ENCODE measurements at regions not wholly inside any gene's neighbourhood (a gene's known extent, or its start where the extent isn't known, plus 50 kb on each side); places are given as distances from the start of the nearest gene placed in this dataset.
"Not testable (repeated sequence)": the region's sequence is repeated elsewhere in the genome, so short reads cannot be mapped to it uniquely, and the experiment has no call there.

DNA sequence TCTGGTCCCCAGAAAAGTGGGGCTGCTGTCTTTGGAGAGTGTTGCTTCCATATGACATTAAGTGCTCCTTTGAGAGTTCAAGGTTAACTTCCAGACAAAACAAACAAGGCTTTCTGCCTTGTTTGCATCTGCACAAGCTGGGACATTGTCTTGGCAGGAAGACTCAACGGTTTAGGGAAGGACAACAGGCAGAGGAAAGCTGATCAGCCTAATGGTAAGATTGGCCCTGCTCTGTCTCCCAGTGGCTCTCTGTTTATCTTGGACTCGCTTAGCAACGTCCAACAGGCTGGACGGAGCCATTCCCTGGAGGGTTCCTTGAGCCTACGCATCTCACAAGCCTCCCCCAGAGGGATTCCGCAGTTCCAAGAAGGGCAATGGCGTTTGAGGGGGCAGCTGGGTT lies 62.2 kb upstream of the SLC44A3 start:
- no peak overlapping the region for H3K4me3 ChIP-seq
- H2AFZ ChIP-seq (replicated peaks): no peak overlapping the region
- no peaks in the 10 kb centered on the region for H3K9me3 ChIP-seq (ENCODE audit: low read depth)
- peaks cover 2% of the 10 kb centered on the region for H3K27me3 Mint-ChIP-seq (ENCODE audit: insufficient read depth, low read depth)
- peaks cover 7% of the 10 kb centered on the region for H3K4me1 ChIP-seq
- H3K27ac ChIP-seq: no peak overlapping the region
- H3K4me2 ChIP-seq: no peak overlapping the region
- H3K4me1 Mint-ChIP-seq: peaks cover 29% of the 10 kb centered on the region
- H4K20me1 ChIP-seq (ENCODE audit: low read depth): no peaks in the 10 kb centered on the region
- H3K27me3 ChIP-seq: no peaks in the 10 kb centered on the region
- H3K36me3 ChIP-seq: no peaks in the 10 kb centered on the region
- TF ChIP-seq EZH2 (IDR thresholded peaks at IDR 0.05): no peak
- TF ChIP-seq EZH2phosphoT487 (IDR thresholded peaks at IDR 0.05): no peak
- TF ChIP-seq, protein P1, sequence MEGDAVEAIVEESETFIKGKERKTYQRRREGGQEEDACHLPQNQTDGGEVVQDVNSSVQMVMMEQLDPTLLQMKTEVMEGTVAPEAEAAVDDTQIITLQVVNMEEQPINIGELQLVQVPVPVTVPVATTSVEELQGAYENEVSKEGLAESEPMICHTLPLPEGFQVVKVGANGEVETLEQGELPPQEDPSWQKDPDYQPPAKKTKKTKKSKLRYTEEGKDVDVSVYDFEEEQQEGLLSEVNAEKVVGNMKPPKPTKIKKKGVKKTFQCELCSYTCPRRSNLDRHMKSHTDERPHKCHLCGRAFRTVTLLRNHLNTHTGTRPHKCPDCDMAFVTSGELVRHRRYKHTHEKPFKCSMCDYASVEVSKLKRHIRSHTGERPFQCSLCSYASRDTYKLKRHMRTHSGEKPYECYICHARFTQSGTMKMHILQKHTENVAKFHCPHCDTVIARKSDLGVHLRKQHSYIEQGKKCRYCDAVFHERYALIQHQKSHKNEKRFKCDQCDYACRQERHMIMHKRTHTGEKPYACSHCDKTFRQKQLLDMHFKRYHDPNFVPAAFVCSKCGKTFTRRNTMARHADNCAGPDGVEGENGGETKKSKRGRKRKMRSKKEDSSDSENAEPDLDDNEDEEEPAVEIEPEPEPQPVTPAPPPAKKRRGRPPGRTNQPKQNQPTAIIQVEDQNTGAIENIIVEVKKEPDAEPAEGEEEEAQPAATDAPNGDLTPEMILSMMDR (IDR thresholded peaks at IDR 0.05): no peak
- H3K4me3 Mint-ChIP-seq: no peak overlapping the region
- H3K27ac Mint-ChIP-seq: no peak overlapping the region
- no peaks in the 10 kb centered on the region for H3K36me3 Mint-ChIP-seq
- H3K9me3 Mint-ChIP-seq: peaks cover 9% of the 10 kb centered on the region
- peaks cover 12% of the 10 kb centered on the region for H3F3A ChIP-seq (ENCODE audit: low read depth)
- H3K79me2 ChIP-seq (ENCODE audit: low read depth): no peaks in the 10 kb centered on the region
- peak; percentile 22 for DNase-seq (ENCODE audit: low spot score)
- H3K9ac ChIP-seq: no peak overlapping the region

DNA sequence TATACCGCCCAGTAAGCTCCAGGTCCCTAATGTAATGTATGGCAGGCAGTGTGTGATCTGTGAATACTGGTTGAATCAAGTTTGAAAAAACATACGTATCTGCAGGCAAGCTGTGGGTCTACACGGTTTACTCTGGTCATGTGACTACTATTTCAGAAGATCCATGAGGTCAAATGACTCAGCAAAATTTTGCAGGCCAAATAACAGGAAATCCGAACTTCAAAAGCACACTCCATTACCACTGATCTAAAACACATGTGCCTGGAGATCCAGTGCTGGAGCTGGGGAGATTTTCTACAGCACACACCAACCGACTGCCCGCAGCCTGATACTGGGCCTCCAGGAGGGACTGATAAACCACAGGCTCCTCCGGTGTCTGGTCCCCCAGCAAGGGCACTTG lies 64.5 kb upstream of the SLC44A3 start:
- Histone ChIP-seq H3K4me2 (no peak overlapping the region), H3K9me3 (ENCODE audit: low read depth) (no peaks in the 10 kb centered on the region), H3K9ac (no peak overlapping the region), H3K27me3 (no peaks in the 10 kb centered on the region), H3K27ac (no peak overlapping the region), H3K4me3 (no peak overlapping the region), H3K36me3 (no peaks in the 10 kb centered on the region), H3K79me2 (ENCODE audit: low read depth) (no peaks in the 10 kb centered on the region), H3K4me1 (peaks cover 7% of the 10 kb centered on the region), H4K20me1 (ENCODE audit: low read depth) (no peaks in the 10 kb centered on the region), H3F3A (ENCODE audit: low read depth) (peaks cover 12% of the 10 kb centered on the region), H2AFZ (replicated peaks) (no peak overlapping the region)
- no peaks in the 10 kb centered on the region for H3K36me3 Mint-ChIP-seq
- H3K27me3 Mint-ChIP-seq (ENCODE audit: insufficient read depth, low read depth): peaks cover 2% of the 10 kb centered on the region
- TF ChIP-seq, protein P1 (IDR thresholded peaks at IDR 0.05): no peak
- TF ChIP-seq EZH2 (IDR thresholded peaks at IDR 0.05) (no peak), EZH2phosphoT487 (IDR thresholded peaks at IDR 0.05) (no peak)
- peaks cover 3% of the 10 kb centered on the region for H3K9me3 Mint-ChIP-seq
- no peak overlapping the region for H3K4me3 Mint-ChIP-seq
- H3K27ac Mint-ChIP-seq: no peak overlapping the region
- peaks cover 30% of the 10 kb centered on the region for H3K4me1 Mint-ChIP-seq
- no peak for DNase-seq (ENCODE audit: low spot score)

DNA sequence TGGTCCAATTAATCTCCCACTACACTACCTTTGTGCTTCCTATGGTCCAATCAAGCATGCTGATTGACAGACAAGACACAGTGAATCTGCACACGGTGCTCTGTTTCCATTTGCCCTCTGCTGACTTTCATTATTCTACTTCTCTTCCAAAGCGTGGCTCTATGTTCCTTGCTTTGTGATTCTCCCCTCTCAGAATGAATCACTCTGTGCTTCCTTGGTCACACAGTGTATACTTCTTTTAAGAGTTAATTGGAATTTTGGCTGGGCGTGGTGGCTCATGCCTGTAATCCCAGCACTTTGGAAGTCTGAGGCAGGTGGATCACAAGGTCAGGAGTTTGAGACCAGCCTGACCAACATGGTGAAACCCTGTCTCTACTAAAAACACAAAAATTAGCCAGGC lies 65.1 kb upstream of the SLC44A3 start:
- H3K9ac ChIP-seq; H3K27ac ChIP-seq; H3K4me2 ChIP-seq; H3K36me3 ChIP-seq; H3K27me3 ChIP-seq; H3K9me3 ChIP-seq (ENCODE audit: low read depth); H3K36me3 Mint-ChIP-seq; H3K9me3 Mint-ChIP-seq; H3K27ac Mint-ChIP-seq; H2AFZ ChIP-seq (replicated peaks); H3K27me3 Mint-ChIP-seq (ENCODE audit: insufficient read depth, low read depth); H3K4me3 Mint-ChIP-seq; H3K4me3 ChIP-seq; DNase-seq (ENCODE audit: low spot score); H3K79me2 ChIP-seq (ENCODE audit: low read depth); H4K20me1 ChIP-seq (ENCODE audit: low read depth); H3K4me1 ChIP-seq: not testable (repeated sequence)
- H3K4me1 Mint-ChIP-seq: peaks cover 30% of the 10 kb centered on the region
- peaks cover 12% of the 10 kb centered on the region for H3F3A ChIP-seq (ENCODE audit: low read depth)

DNA sequence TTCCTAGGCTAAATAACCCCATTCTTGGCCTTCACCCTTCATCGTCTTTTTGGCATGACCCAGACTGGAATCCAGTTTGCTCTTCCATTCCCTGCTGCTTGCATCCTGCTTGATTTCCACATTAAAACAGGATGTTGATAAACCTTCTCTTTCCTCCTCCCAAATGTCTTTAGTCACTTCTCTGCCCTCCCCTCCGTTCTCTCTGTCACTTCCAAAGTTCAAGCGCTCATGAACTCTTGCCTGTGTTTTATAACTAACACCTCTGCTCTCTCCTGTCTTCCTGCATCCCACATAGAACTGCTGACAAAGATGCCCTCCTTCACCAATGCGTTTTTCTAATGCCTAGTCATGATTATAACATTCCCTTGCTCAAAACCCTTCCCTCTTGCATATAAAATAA lies 65.6 kb upstream of the SLC44A3 start:
- H3K36me3 ChIP-seq: no peaks in the 10 kb centered on the region
- H4K20me1 ChIP-seq (ENCODE audit: low read depth): no peaks in the 10 kb centered on the region
- no peak overlapping the region for H2AFZ ChIP-seq (replicated peaks)
- peaks cover 30% of the 10 kb centered on the region for H3K4me1 Mint-ChIP-seq
- no peak overlapping the region for H3K9ac ChIP-seq
- H3K27me3 Mint-ChIP-seq (ENCODE audit: insufficient read depth, low read depth): peaks cover 2% of the 10 kb centered on the region
- H3K36me3 Mint-ChIP-seq: no peaks in the 10 kb centered on the region
- peaks cover 6% of the 10 kb centered on the region for H3K9me3 Mint-ChIP-seq
- TF ChIP-seq, protein P1 (IDR thresholded peaks at IDR 0.05): no peak
- TF ChIP-seq EZH2 (IDR thresholded peaks at IDR 0.05) (no peak), EZH2phosphoT487 (IDR thresholded peaks at IDR 0.05) (no peak)
- DNase-seq (ENCODE audit: low spot score): no peak
- no peak overlapping the region for H3K4me2 ChIP-seq
- peaks cover 12% of the 10 kb centered on the region for H3F3A ChIP-seq (ENCODE audit: low read depth)
- H3K4me3 Mint-ChIP-seq: no peak overlapping the region
- H3K27ac Mint-ChIP-seq: no peak overlapping the region
- H3K4me1 ChIP-seq: peaks cover 7% of the 10 kb centered on the region
- no peak overlapping the region for H3K4me3 ChIP-seq
- no peaks in the 10 kb centered on the region for H3K9me3 ChIP-seq (ENCODE audit: low read depth)
- H3K27ac ChIP-seq: no peak overlapping the region
- no peaks in the 10 kb centered on the region for H3K27me3 ChIP-seq
- no peaks in the 10 kb centered on the region for H3K79me2 ChIP-seq (ENCODE audit: low read depth)
